Activated CD4-positive, alpha-beta T cell treated with anti-CD3 and anti-CD28 coated beads, Interleukin-2, amount 50 U/mL, for 48 hours (primary cell): ENCODE measurements at regions not wholly inside any gene's neighbourhood (a gene's known extent, or its start where the extent isn't known, plus 50 kb on each side); places are given as distances from the start of the nearest gene placed in this dataset.
"Not testable (repeated sequence)": the region's sequence is repeated elsewhere in the genome, so short reads cannot be mapped to it uniquely, and the experiment has no call there.

Experiments
- DNase-seq, 2 experiments: peaks; one replicate each; pipeline ENCODE4 v3.0.0-alpha.2; 2020

- no peak for DNase-seq
These were observed 319.6 kb downstream of the ZNF536 start for GRCh38 chr19:30691819-30692166.

DNA sequence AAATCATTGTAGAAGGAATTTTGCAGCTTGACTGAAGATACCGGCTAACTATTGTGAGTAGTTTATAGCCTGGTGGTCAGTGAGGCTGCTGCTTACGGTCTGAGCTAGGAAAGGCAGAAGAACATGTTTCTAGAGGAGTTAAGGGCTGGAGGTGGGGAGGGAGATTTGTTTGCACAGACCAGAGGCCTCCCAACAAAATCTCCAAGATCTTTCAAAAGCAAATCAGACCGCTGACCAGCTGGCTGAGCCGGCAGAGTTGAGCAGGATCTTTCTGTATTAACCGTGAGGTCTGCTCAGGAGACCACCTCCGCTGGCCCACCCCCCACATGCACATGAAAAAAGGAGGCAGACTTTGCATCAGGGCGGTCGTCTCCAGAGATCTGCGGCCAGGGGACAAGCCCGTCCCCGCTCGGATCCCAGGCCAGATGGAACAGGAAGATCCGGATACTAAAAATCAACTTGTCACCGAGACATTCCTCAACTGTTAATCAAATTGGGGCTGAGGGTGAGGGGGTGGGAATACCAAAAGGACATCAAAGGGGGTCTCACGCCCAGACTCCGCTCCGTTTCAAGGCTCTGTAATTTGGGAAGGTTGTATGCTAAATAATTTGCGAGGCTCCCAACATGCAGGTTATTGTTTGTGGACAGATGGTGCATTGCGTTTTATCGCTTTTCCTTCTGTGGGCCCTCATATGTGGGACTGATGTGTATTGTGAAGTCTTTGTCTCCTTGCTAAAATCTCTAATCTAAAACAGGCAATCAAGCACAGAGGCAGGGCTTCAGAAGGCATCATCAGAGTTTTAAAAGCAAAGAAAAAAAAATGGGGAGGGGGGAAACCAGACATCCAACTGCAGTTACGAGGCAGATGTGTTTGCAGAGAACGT, 319.0 kb downstream of the ZNF536 start:
- DNase-seq: no peak

GRCh38 chr19:30690525-30690924, 318.3 kb downstream of the ZNF536 start:
- DNase-seq: no peak

GRCh38 chr19:30689474-30689873, 317.3 kb downstream of the ZNF536 start:
- DNase-seq: no peak

DNA sequence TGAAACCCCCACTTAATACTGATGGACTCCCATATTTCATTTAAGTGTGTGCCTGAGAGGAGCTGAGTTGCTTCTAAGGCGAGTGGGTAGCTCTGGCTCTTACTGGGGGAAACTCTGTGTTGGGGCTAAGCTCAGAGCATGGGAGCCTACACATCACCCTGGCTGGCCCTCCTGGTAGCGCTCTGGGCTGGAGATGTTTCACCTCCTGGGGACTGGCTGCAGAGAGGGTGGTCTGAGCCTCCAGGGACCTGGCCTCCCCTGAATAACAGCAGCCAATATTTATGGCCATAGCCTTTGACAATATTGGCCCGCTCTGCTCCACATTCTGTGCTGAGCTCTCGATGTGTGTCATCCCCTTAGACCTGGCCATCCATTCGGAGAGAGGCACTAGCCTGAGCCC, 316.5 kb downstream of the ZNF536 start:
- DNase-seq: no peak

DNA sequence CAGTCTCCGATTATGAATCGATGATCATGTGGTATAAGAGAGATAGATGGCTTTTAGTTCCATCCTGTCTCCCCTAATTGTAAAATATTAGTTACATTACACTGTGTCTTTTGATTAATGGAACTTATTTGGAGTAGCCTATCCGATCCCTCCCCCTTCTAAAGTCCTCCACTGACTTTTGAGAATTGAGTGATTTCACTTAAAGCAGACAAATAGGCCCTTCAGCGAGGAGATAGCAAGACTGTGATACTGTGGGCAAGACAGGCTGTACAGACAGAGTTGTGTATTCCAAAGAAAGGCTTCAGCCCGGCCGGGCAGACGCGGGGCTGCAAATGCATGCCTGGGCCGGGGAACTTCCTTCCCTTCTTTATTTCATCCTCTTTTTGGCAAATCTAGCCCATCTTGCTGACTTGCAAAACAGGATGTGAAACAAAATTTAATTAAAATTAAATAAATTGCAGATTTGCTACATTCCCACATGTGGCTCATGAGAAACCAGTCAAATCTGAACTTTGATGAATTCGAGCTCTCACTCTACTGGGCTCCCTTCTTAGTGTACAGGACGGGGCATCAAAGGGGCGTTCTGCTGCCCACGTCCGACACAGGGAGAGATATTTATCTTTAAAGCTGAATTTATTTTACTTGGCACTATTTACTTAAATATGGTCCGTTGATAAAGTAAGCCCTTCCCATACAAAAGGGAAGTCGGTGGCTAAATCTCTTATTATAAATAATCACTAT, 314.8 kb downstream of the ZNF536 start:
- DNase-seq: no peak

GRCh38 chr19:30686176-30686820, 314.1 kb downstream of the ZNF536 start:
- DNase-seq: no peak

GRCh38 chr19:30685426-30686000, 313.3 kb downstream of the ZNF536 start:
- no peak for DNase-seq

DNA sequence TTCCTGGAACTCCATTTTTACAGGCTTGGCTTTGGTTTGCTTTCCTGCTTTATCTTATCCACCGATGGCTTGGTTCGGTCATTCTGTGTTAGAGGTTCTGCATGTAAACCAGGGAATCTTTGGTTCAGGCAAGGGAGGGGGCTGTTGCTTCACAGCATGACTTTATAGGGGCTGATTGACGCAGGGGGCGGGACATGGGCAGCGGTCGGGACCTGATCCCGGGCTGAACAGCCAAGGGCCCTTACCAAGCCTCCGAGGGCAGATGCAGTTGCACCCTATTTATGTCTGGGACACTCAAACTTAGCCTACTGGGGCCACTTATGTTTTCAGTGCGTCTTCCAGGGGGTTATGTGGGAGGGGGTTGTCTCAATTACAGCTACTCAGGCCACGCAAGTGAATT, 312.4 kb downstream of the ZNF536 start:
- no peak for DNase-seq

- DNase-seq: peak; percentile 63 to 65
These were observed 310.9 kb downstream of the ZNF536 start for GRCh38 chr19:30682999-30683536.

GRCh38 chr19:30682146-30682998, 310.2 kb downstream of the ZNF536 start:
- no peak for DNase-seq

DNA sequence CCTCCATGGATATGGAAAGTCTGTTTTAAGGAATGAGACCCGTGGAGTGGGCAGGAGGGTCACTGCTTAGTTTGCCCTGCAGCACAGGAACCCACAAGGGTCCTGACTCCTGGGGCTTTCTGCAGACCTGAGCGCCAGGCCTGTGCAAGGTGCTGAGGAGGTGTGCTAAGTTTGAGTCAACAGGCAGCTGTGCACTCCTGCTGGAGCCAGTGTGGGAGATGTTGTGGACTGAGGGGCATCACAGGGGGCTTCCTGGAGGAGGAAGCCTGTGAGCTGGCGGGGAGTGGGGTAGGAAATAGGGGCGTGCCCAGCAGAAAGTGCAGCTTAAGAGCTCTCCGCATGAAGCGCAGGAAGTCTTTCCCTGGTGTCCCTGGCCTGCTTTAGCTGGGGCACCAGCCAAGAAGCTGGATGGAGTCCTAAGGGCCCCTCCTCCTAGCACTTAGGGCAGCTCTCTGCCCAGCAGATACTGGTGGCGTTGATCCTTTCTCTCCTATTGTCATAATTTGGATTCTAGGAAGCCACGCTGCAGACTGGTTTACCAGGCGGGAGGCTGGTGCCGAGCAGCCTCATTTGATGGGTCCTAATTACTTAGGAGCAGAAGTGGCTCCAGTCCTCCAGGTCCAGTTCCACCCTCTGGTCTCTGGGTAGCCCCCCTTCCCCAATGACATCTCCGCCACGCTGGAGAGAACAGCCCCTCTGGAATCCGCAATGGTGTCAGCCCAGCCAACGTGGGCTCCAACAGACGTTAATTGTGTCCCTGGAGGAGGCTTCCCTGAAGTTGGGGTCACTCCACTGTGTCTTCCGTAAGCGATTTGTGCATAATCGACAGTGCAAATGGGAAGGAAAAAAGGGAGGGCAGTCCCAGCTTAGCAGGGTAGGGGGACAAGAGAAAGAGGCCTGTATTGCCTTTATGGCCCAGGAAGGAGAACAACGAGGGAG, 309.2 kb downstream of the ZNF536 start:
- no peak for DNase-seq

- DNase-seq: not testable (repeated sequence)
These were observed 308.2 kb downstream of the ZNF536 start for GRCh38 chr19:30680399-30680798.

- no peak for DNase-seq
These were observed 307.6 kb downstream of the ZNF536 start for GRCh38 chr19:30679789-30680188.

DNA sequence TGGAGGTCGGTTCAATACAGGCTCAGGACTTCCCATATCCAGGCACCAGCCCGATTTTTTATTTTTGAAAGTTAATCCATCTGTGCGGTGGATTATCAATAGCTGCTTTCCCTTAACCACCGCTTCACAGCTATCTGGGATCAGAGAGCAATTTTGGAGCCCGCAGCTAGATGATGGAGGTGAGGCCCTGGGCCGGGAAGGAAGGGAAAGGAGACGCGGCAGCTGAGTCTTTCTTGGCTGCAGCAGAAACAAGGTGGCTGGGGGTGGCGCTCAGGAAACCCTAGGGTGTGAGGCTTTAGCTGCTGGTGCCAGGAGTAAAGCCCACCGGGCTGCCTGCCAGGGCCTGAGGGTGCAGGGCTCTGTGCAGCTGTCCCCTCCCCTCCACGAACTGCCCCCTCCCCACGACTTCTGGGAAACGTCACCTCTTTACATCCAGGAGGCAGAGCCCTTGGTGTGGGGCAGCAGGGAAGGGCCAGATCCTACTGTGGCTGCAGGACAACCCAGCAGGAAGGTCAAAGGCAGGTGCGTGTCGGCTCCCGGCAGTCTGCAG, 307.0 kb downstream of the ZNF536 start:
- no peak for DNase-seq

DNA sequence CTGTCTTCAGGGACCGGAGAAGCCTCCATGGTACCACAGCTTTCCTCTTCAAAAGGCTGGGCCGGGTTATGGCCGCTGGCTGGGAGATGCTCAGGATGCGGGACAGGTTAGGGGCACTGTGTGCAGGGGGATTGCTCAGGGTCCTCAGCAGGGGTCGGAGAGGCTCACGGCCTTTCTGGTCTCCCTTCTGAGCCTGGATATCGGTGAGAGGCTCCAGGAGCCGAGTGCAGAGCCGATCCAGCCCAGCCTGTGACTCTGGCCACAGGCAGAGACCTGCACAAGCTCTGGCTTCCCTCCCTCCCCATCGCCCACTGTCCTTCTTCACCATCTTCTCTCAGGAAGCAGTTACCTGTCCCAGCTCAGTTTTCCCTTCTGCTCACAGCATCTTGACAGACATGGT, 306.0 kb downstream of the ZNF536 start:
- DNase-seq: no peak

- DNase-seq: no peak
These were observed 305.5 kb downstream of the ZNF536 start for GRCh38 chr19:30677702-30678101.

DNA sequence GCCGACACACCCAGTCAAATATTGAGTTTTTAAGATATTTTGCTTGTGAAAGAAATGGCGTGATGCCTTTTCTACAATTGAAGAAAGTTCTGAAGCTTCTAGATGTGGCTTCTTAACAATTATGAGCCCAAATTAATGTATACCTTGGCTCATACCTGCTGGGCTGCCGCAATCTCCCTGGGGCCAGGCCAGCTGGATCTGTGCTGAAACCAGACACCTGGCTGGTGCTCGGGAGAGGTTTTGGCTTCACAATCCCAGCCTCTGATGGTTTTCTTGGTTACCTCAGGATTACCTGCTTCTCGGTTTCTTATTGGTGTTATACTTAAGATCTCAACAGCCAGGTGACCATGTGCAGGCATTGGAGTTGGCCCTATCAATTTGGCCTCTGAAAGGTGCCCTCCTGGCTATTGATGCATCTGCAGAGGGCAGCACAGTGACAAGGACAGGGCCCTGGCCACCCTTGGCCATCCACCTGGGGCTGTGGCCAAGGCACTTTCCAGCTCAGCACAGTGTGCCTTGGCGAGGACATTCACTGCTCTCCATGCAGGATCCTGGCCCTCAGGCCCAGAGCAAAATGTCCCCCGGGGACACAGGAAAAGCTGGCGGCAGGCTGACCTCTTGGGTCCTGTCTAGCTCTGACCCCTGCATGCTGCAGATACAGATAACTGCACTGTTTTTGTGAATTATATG, 305.0 kb downstream of the ZNF536 start:
- DNase-seq: no peak

DNA sequence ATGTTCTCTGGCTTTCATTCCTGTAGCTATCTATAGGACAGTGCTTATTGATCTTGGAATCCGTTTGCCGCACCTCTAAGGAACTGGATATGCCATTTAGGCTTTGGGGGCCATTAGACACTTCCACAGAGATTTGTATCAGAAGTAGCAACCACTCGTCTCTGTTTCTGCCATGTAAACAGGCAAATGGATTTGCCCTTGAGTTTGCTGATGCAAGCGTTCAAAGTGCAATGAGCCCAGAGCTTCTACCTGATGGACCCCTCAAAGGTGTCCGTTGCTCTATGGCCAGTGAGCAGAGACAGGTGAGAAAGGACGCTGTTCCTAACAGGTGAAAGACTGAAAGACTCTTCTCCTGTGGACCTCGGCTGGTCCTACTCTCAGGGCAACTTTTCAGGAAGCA, 302.9 kb downstream of the ZNF536 start:
- no peak for DNase-seq

DNA sequence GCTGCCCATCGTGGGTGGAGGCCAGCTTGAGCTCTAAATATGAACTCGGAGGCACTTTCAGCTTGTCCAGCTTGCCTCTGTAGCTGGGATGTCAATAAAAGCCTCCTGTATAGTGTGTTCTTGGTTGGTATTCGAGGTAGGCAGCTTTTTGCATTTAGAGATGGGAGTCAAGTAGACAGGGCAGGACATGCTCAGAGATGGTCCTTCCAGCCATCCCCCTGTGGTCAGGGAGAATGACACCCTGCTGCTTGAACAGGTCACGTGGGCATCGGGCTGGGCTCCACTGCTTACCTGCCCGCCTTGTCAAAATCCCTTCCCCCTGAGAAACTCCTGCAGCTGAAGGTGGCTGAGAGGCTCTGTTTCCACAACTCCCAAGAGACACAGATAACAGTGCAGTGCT, 302.5 kb downstream of the ZNF536 start:
- DNase-seq: no peak
